Neural cell (in vitro differentiated cells): ENCODE measurements at regions not wholly inside any gene's neighbourhood (a gene's known extent, or its start where the extent isn't known, plus 50 kb on each side); places are given as distances from the start of the nearest gene placed in this dataset.

Experiments
- EP300 ChIP-seq: fragments of 450-650 bp; conservative IDR thresholded peaks from 2 replicates; pipeline ENCODE4 v1.6.1; 2014; ENCODE audit warnings: antibody characterized with exemption, mild to moderate bottlenecking, moderate library complexity; ENCODE audit not compliant: poor library complexity, severe bottlenecking
- EZH2 ChIP-seq: fragments of 200-600, 300-800 bp; shearing (Covaris generic), sonication (generic); IDR thresholded peaks from 2 replicates; pipeline ENCODE4 v1.6.1; 2014; ENCODE audit warnings: antibody characterized with exemption, low read length, borderline replicate concordance, mild to moderate bottlenecking; ENCODE audit not compliant: insufficient read depth, poor library complexity, severe bottlenecking
- POLR2AphosphoS5 ChIP-seq: IDR thresholded peaks from 2 replicates; pipeline ENCODE4 v1.6.1; 2012
- RAD21 ChIP-seq: fragments of 450-650 bp; conservative IDR thresholded peaks from 2 replicates; pipeline ENCODE4 v1.6.1; 2014; ENCODE audit warnings: antibody characterized with exemption, mild to moderate bottlenecking, moderate library complexity
- REST ChIP-seq: IDR thresholded peaks from 2 replicates; pipeline ENCODE4 v1.6.1; 2012; ENCODE audit warnings: borderline replicate concordance
- SMC3 ChIP-seq: fragments of 450-650 bp; conservative IDR thresholded peaks from 2 replicates; pipeline ENCODE4 v1.6.1; 2014; ENCODE audit warnings: antibody characterized with exemption, mild to moderate bottlenecking, moderate library complexity; ENCODE audit not compliant: poor library complexity
- TF ChIP-seq, protein P1 (sequence below): fragments of 450-650 bp; IDR thresholded peaks from 2 replicates; pipeline ENCODE4 v1.5.1; 2014; ENCODE audit warnings: antibody characterized with exemption, mild to moderate bottlenecking, moderate library complexity; ENCODE audit not compliant: poor library complexity, severe bottlenecking

GRCh38 chr6:79302341-79302740, 67.9 kb upstream of the HMGN3 start:
- TF ChIP-seq POLR2AphosphoS5 = no peak
- no peak for TF ChIP-seq EZH2
- TF ChIP-seq, protein P1, sequence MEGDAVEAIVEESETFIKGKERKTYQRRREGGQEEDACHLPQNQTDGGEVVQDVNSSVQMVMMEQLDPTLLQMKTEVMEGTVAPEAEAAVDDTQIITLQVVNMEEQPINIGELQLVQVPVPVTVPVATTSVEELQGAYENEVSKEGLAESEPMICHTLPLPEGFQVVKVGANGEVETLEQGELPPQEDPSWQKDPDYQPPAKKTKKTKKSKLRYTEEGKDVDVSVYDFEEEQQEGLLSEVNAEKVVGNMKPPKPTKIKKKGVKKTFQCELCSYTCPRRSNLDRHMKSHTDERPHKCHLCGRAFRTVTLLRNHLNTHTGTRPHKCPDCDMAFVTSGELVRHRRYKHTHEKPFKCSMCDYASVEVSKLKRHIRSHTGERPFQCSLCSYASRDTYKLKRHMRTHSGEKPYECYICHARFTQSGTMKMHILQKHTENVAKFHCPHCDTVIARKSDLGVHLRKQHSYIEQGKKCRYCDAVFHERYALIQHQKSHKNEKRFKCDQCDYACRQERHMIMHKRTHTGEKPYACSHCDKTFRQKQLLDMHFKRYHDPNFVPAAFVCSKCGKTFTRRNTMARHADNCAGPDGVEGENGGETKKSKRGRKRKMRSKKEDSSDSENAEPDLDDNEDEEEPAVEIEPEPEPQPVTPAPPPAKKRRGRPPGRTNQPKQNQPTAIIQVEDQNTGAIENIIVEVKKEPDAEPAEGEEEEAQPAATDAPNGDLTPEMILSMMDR = no peak
- TF ChIP-seq RAD21 = no peak
- TF ChIP-seq EP300 = no peak
- no peak for TF ChIP-seq REST
- TF ChIP-seq SMC3 = no peak
